8988T (cell line): ENCODE measurements at regions not wholly inside any gene's neighbourhood (a gene's known extent, or its start where the extent isn't known, plus 50 kb on each side); places are given as distances from the start of the nearest gene placed in this dataset.
"Not testable (repeated sequence)": the region's sequence is repeated elsewhere in the genome, so short reads cannot be mapped to it uniquely, and the experiment has no call there.

ENCODE experiments used
- DNase-seq: peaks from one replicate; pipeline ENCODE4 v3.0.0; 2011

GRCh38 chr10:90195288-90195840 lies 494.0 kb downstream of the KIF20B start:
- no peak for DNase-seq

GRCh38 chr10:90197766-90198165 lies 496.4 kb downstream of the KIF20B start:
- no peak for DNase-seq

GRCh38 chr10:90199093-90199492 lies 497.7 kb downstream of the KIF20B start:
- no peak for DNase-seq

GRCh38 chr10:90199513-90199912 lies 498.1 kb downstream of the KIF20B start:
- DNase-seq, result no peak

- no peak for DNase-seq
Measured at GRCh38 chr10:90204131-90204955, 503.0 kb downstream of the KIF20B start.

GRCh38 chr10:90204956-90205314 lies 503.5 kb downstream of the KIF20B start:
- no peak for DNase-seq

- DNase-seq, result no peak
Measured at GRCh38 chr10:90205340-90205739, 503.9 kb downstream of the KIF20B start.

- no peak for DNase-seq
Measured at GRCh38 chr10:90213346-90213745, 512.0 kb downstream of the KIF20B start.

- DNase-seq, result no peak
Measured at GRCh38 chr10:90218846-90219245, 517.5 kb downstream of the KIF20B start.

GRCh38 chr10:90222372-90222771 lies 521.0 kb downstream of the KIF20B start:
- DNase-seq, result no peak

- DNase-seq, result no peak
Measured at GRCh38 chr10:90222939-90223338, 521.5 kb downstream of the KIF20B start.

- no peak for DNase-seq
Measured at GRCh38 chr10:90224791-90225566, 523.6 kb downstream of the KIF20B start.

- DNase-seq, result no peak
Measured at GRCh38 chr10:90226517-90226916, 525.1 kb downstream of the KIF20B start.

GRCh38 chr10:90227217-90227656 lies 525.8 kb downstream of the KIF20B start:
- DNase-seq, result no peak

GRCh38 chr10:90227786-90228185 lies 526.4 kb downstream of the KIF20B start:
- no peak for DNase-seq

- no peak for DNase-seq
Measured at GRCh38 chr10:90229486-90229885, 528.1 kb downstream of the KIF20B start.

GRCh38 chr10:90233805-90234204 lies 532.4 kb downstream of the KIF20B start:
- DNase-seq, result not testable (repeated sequence)

- no peak for DNase-seq
Measured at GRCh38 chr10:90245623-90246022, 544.2 kb downstream of the KIF20B start.

GRCh38 chr10:90250784-90251183 lies 549.4 kb downstream of the KIF20B start:
- not testable (repeated sequence) for DNase-seq

- DNase-seq, result no peak
Measured at GRCh38 chr10:90269699-90270098, 568.3 kb downstream of the KIF20B start.

- DNase-seq, result no peak
Measured at GRCh38 chr10:90274721-90275468, 573.5 kb downstream of the KIF20B start.

GRCh38 chr10:90276894-90277475 lies 575.6 kb downstream of the KIF20B start:
- DNase-seq, result no peak

- DNase-seq, result no peak
Measured at GRCh38 chr10:90286406-90286805, 571.4 kb downstream of the HTR7 start.
